ENCODE measurements at regions not wholly inside any gene's neighbourhood (a gene's known extent, or its start where the extent isn't known, plus 50 kb on each side); places are given as distances from the start of the nearest gene placed in this dataset.

GRCh38 chr7:131094685-131095084 lies 233.0 kb upstream of the MKLN1 start:
- CTCF ChIA-PET, result interaction anchor here (0.7 kb wide), 1 partner anchor 9 kb away, joined by 3 read pairs; no protein-coding TSS in a partner anchor
- POLR2A ChIA-PET, result no interaction called here
- no peaks in the 10 kb centered on the region for H3K27me3 ChIP-seq (ENCODE audit: control insufficient read depth, insufficient read depth, low read length)
- H3K36me3 ChIP-seq (ENCODE audit: control insufficient read depth, insufficient read depth, low read length), result peaks cover 7% of the 10 kb centered on the region
- no peak for DNase-seq (ENCODE audit: low read depth)
- no peak overlapping the region for H3K4me3 ChIP-seq (ENCODE audit: low read depth, low read length)
- no peak for TF ChIP-seq CTCF (IDR thresholded peaks at IDR 0.05; ENCODE audit: insufficient read depth, low read depth, low read length)

GRCh38 chr7:131095346-131095745 lies 232.3 kb upstream of the MKLN1 start:
- CTCF ChIA-PET, result interaction anchor here (0.7 to 1.6 kb wide), 2 partner anchors 10 to 14 kb away, joined by 3 read pairs; no protein-coding TSS in a partner anchor
- DNase-seq (ENCODE audit: low read depth), result no peak
- H3K27me3 ChIP-seq (ENCODE audit: control insufficient read depth, insufficient read depth, low read length), result no peaks in the 10 kb centered on the region
- POLR2A ChIA-PET, result no interaction called here
- no peak overlapping the region for H3K4me3 ChIP-seq (ENCODE audit: low read depth, low read length)
- H3K36me3 ChIP-seq (ENCODE audit: control insufficient read depth, insufficient read depth, low read length), result peaks cover 7% of the 10 kb centered on the region
- no peak for TF ChIP-seq CTCF (IDR thresholded peaks at IDR 0.05; ENCODE audit: insufficient read depth, low read depth, low read length)

DNA sequence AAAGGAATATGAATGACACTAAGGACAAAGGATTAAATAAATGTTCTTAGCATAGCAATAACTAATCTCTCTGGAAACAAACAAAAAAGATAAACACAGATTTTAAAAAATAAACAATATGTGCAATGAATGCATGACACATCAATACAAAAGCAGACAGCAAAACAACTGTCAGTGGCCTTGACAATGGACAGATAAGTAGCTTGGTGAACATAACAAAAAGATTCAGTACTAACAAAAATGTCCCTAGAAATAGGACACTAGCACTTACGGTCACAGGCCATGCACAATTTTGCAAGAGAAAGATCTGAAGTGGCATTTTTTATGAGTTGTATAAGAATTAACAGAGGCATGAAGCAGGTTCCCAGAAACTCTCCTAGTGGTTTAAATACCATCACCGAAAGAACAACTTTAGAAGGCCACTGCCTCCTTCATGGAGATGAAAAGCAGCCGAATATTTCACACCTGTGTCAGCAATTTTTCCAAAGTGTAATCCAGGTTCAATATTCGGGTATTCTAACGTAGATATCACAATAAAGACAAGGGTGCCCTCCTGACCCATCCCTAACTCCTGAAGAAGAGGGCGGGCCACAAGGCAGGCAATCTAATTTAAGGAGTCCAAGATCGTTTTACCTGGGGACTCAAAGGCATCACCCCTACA lies 231.3 kb upstream of the MKLN1 start:
- POLR2A ChIA-PET, result interaction anchor here (0.6 kb wide), 1 partner anchor 114 kb away, joined by 3 read pairs; no protein-coding TSS in a partner anchor
- peaks cover 7% of the 10 kb centered on the region for H3K36me3 ChIP-seq (ENCODE audit: control insufficient read depth, insufficient read depth, low read length)
- no peak for TF ChIP-seq CTCF (IDR thresholded peaks at IDR 0.05; ENCODE audit: insufficient read depth, low read depth, low read length)
- DNase-seq (ENCODE audit: low read depth), result no peak
- H3K27me3 ChIP-seq (ENCODE audit: control insufficient read depth, insufficient read depth, low read length), result no peaks in the 10 kb centered on the region
- H3K4me3 ChIP-seq (ENCODE audit: low read depth, low read length), result no peak overlapping the region
- CTCF ChIA-PET, result interaction anchor here (1.3 to 1.6 kb wide), 2 partner anchors 13 to 27 kb away, joined by 3 to 4 read pairs; no protein-coding TSS in a partner anchor

GRCh38 chr7:131097662-131098376 lies 229.9 kb upstream of the MKLN1 start:
- ChIA-PET POLR2A (no interaction called here), CTCF (no interaction called here)
- no peak for TF ChIP-seq CTCF (IDR thresholded peaks at IDR 0.05; ENCODE audit: insufficient read depth, low read depth, low read length)
- no peak overlapping the region for H3K4me3 ChIP-seq (ENCODE audit: low read depth, low read length)
- H3K36me3 ChIP-seq (ENCODE audit: control insufficient read depth, insufficient read depth, low read length), result peaks cover 7% of the 10 kb centered on the region
- H3K27me3 ChIP-seq (ENCODE audit: control insufficient read depth, insufficient read depth, low read length), result no peaks in the 10 kb centered on the region
- DNase-seq (ENCODE audit: low read depth), result no peak

DNA sequence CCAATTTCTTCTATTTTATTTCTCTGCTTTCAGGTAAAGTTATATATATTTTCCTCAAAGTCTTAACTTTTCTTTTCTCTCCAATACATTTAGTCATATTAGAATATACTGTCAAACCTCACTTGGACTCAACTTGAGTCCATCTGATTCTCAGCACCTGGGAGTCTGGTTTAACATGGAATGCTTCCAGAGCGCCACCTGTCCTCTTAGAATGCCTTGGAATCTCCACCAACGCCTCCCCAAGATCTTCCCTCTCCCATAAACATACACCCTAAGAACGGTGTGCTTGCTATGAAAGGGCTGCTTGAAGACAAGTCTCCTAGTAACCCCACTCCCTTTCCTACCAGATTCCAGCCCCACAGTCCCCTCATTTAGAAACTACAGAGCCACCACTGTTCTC lies 229.1 kb upstream of the MKLN1 start:
- POLR2A ChIA-PET, result no interaction called here
- DNase-seq (ENCODE audit: low read depth), result no peak
- peaks cover 7% of the 10 kb centered on the region for H3K36me3 ChIP-seq (ENCODE audit: control insufficient read depth, insufficient read depth, low read length)
- H3K27me3 ChIP-seq (ENCODE audit: control insufficient read depth, insufficient read depth, low read length), result no peaks in the 10 kb centered on the region
- CTCF ChIA-PET, result interaction anchor here (1.2 kb wide), 1 partner anchor 29 kb away, joined by 5 read pairs; no protein-coding TSS in a partner anchor
- no peak for TF ChIP-seq CTCF (IDR thresholded peaks at IDR 0.05; ENCODE audit: insufficient read depth, low read depth, low read length)
- H3K4me3 ChIP-seq (ENCODE audit: low read depth, low read length), result no peak overlapping the region

Measured in BJ (cell line).